ENCODE measurements at regions not wholly inside any gene's neighbourhood (a gene's known extent, or its start where the extent isn't known, plus 50 kb on each side); places are given as distances from the start of the nearest gene placed in this dataset.

DNA sequence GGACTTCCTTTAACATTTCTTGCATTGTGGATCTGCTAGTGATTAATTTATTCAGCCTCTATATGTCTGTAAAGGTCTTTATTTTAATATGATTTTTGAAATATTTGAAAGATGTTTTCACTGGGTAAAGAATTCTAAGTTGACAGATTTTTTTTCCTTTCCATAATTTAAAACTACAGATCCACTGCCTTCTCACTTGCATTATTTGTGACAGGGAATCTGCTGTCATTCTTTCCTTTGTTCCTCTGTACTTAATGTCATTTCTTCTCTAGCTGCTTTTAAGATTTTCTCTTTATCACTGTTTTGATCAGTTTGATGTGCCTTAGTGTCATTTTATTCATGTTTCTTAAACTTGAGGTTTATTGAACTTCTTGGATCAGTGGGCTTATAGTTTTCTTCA lies 159.9 kb downstream of the CYB561 start:
- no peak for TF ChIP-seq ELF1 (tag; IDR thresholded peaks at IDR 0.05)
- TF ChIP-seq, protein P1, sequence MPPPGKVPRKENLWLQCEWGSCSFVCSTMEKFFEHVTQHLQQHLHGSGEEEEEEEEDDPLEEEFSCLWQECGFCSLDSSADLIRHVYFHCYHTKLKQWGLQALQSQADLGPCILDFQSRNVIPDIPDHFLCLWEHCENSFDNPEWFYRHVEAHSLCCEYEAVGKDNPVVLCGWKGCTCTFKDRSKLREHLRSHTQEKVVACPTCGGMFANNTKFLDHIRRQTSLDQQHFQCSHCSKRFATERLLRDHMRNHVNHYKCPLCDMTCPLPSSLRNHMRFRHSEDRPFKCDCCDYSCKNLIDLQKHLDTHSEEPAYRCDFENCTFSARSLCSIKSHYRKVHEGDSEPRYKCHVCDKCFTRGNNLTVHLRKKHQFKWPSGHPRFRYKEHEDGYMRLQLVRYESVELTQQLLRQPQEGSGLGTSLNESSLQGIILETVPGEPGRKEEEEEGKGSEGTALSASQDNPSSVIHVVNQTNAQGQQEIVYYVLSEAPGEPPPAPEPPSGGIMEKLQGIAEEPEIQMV (tag; conservative IDR thresholded peaks at IDR 0.05; ENCODE audit: low read depth), result no peak
- TF ChIP-seq HNRNPL (IDR thresholded peaks at IDR 0.05; ENCODE audit: low read depth, low read length), result no peak
- TF ChIP-seq, protein P2, sequence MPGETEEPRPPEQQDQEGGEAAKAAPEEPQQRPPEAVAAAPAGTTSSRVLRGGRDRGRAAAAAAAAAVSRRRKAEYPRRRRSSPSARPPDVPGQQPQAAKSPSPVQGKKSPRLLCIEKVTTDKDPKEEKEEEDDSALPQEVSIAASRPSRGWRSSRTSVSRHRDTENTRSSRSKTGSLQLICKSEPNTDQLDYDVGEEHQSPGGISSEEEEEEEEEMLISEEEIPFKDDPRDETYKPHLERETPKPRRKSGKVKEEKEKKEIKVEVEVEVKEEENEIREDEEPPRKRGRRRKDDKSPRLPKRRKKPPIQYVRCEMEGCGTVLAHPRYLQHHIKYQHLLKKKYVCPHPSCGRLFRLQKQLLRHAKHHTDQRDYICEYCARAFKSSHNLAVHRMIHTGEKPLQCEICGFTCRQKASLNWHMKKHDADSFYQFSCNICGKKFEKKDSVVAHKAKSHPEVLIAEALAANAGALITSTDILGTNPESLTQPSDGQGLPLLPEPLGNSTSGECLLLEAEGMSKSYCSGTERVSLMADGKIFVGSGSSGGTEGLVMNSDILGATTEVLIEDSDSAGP (CRISPR knock-in tag; IDR thresholded peaks at IDR 0.05), result no peak
